ENCODE measurements at regions not wholly inside any gene's neighbourhood (a gene's known extent, or its start where the extent isn't known, plus 50 kb on each side); places are given as distances from the start of the nearest gene placed in this dataset.

DNA sequence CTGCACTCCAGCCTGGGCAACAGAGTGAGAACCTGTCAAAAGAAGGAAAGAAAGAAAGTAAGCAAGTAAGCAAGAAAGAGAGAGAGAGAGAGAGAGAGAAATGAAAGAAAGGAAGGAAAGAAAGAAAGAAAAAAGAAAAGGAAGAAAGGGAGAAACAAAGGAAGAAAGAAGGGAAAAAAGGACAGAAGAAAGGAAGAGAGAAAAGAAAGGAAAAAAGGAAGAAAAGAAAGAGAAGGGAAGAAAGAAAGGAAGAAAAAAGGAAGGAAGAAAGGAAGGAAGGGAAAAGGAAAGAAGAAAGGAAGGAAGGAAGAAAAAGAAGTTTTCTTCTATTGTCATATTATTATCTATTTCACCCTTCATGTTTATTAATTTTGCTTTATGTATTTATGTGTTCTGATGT is 251.1 kb upstream of the CD180 start:
- DNase-seq, result no peak
- H3K4me2 ChIP-seq, result no peak overlapping the region
- H3K9me3 ChIP-seq (ENCODE audit: insufficient read depth, low read depth), result no peaks in the 10 kb centered on the region
- H3K36me3 ChIP-seq (ENCODE audit: low read depth), result no peaks in the 10 kb centered on the region
- no peaks in the 10 kb centered on the region for H3K79me2 ChIP-seq (ENCODE audit: low read depth)
- intact Hi-C loops (cut with micrococcal nuclease; ENCODE audit: unreplicated experiment), result no loop called here
- no peaks in the 10 kb centered on the region for H3K4me1 ChIP-seq (replicated peaks; ENCODE audit: insufficient read depth)
- no peak overlapping the region for H3K27ac ChIP-seq
- no peak overlapping the region for H3K4me3 ChIP-seq
- ChIA-PET CTCF (no interaction called here), POLR2A (ENCODE audit: unreplicated experiment) (no interaction called here)
- no TSS peak for BruUV-seq (replicated peaks)
- peaks cover 3% of the 10 kb centered on the region; the same call in 1 of the 2 replicates for H3K9me2 ChIP-seq (ENCODE audit: insufficient read depth)
- no peaks in the 10 kb centered on the region for H3K27me3 ChIP-seq (ENCODE audit: insufficient read depth, low read depth)
- no peak overlapping the region for H2AFZ ChIP-seq
- no peak for TF ChIP-seq EZH2 (IDR thresholded peaks at IDR 0.05; ENCODE audit: low read depth)
- TF ChIP-seq, protein P1, sequence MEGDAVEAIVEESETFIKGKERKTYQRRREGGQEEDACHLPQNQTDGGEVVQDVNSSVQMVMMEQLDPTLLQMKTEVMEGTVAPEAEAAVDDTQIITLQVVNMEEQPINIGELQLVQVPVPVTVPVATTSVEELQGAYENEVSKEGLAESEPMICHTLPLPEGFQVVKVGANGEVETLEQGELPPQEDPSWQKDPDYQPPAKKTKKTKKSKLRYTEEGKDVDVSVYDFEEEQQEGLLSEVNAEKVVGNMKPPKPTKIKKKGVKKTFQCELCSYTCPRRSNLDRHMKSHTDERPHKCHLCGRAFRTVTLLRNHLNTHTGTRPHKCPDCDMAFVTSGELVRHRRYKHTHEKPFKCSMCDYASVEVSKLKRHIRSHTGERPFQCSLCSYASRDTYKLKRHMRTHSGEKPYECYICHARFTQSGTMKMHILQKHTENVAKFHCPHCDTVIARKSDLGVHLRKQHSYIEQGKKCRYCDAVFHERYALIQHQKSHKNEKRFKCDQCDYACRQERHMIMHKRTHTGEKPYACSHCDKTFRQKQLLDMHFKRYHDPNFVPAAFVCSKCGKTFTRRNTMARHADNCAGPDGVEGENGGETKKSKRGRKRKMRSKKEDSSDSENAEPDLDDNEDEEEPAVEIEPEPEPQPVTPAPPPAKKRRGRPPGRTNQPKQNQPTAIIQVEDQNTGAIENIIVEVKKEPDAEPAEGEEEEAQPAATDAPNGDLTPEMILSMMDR (conservative IDR thresholded peaks at IDR 0.05), result no peak
- H3F3A ChIP-seq (ENCODE audit: insufficient read depth, low read depth), result no peaks in the 10 kb centered on the region
- no peaks in the 10 kb centered on the region for H4K20me1 ChIP-seq (ENCODE audit: insufficient read depth)

DNA sequence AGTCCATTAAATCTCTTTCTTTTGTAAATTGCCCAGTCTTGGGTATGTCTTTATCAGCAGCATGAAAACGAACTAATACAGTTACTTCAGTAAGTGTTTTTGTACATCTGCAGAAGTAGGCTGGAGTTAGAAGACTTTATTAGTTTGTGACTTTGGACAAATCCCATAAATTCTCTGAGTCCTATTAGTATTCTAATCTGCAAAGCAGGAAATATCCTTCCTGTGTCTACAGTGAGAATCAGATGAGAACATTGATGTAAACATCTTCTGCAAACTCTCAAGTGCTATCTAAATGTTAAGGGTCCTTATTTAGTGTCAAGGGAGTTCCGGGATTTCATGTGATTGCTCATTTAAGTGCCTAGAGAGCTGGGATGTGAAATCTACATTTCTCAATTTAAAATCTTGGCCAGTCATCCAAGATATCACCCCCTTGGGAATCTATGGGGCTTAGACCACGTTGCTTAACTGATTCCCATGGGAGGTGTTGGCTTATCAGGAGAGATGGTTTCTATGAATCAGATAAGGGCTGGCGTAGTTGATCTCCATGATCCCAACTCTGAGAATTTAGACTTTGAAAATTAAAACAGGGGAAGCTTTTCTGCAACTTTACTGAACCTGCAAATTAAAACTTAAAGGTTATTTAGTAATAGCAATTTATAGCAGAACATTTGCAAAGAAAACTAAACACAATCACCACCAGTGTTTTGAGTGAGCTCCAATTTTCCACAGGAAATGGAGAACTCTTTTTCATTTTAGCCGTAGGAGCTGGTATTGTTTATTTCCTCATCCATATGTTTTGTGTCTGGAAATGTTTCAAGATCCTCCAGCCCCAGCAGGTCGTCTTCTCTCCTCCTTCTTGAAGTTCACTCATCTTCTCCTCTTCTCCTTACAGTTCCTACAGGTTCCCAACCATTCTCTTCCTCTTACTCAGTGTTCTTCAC is 241.6 kb upstream of the CD180 start:
- Histone ChIP-seq H3K27ac (no peak overlapping the region), H3K9me3 (ENCODE audit: insufficient read depth, low read depth) (no peaks in the 10 kb centered on the region), H4K20me1 (ENCODE audit: insufficient read depth) (no peaks in the 10 kb centered on the region), H3K27me3 (ENCODE audit: insufficient read depth, low read depth) (no peaks in the 10 kb centered on the region), H3K9me2 (ENCODE audit: insufficient read depth) (0 out of 2 replicates have a peak, but pooled peaks cover 6% of the 10 kb centered on the region), H3K79me2 (ENCODE audit: low read depth) (no peaks in the 10 kb centered on the region), H3K36me3 (ENCODE audit: low read depth) (no peaks in the 10 kb centered on the region), H3F3A (ENCODE audit: insufficient read depth, low read depth) (no peaks in the 10 kb centered on the region), H3K4me1 (replicated peaks; ENCODE audit: insufficient read depth) (no peaks in the 10 kb centered on the region), H3K4me2 (no peak overlapping the region), H3K4me3 (no peak overlapping the region), H2AFZ (no peak overlapping the region)
- BruUV-seq (replicated peaks), result no TSS peak
- intact Hi-C loops (cut with micrococcal nuclease; ENCODE audit: unreplicated experiment), result no loop called here
- TF ChIP-seq, protein P1 (conservative IDR thresholded peaks at IDR 0.05), result no peak
- TF ChIP-seq EZH2 (IDR thresholded peaks at IDR 0.05; ENCODE audit: low read depth), result no peak
- no peak for DNase-seq
- ChIA-PET CTCF (interaction anchor here (0.6 kb wide), 1 partner anchor 1265 kb away, joined by 3 read pairs; no protein-coding TSS in a partner anchor), POLR2A (ENCODE audit: unreplicated experiment) (no interaction called here)

DNA sequence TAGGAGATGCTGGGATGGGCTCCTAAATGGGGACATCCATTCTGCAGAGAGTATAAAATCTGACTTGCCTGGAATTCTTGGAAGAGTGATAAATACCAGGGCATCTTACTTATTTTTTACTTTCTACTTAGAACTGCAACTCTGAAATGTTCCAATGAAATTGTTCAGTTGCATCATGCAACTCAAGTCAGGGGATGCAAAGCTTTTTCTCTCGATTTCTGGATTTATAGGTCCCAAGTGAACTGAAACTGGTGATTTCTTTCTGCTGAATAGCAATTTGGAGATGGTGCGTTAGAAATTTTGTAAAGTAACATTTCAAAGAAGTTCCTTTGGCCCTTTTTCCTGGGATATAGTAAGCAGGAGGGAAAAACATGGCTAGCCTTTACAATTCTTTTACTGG is 238.4 kb upstream of the CD180 start:
- ChIA-PET CTCF (no interaction called here), POLR2A (ENCODE audit: unreplicated experiment) (no interaction called here)
- Histone ChIP-seq H3K4me1 (replicated peaks; ENCODE audit: insufficient read depth) (no peaks in the 10 kb centered on the region), H3K4me2 (no peak overlapping the region), H3K36me3 (ENCODE audit: low read depth) (no peaks in the 10 kb centered on the region), H3K79me2 (ENCODE audit: low read depth) (no peaks in the 10 kb centered on the region), H4K20me1 (ENCODE audit: insufficient read depth) (no peaks in the 10 kb centered on the region), H3K27me3 (ENCODE audit: insufficient read depth, low read depth) (no peaks in the 10 kb centered on the region), H3F3A (ENCODE audit: insufficient read depth, low read depth) (no peaks in the 10 kb centered on the region), H3K4me3 (no peak overlapping the region), H3K27ac (no peak overlapping the region), H3K9me3 (ENCODE audit: insufficient read depth, low read depth) (no peaks in the 10 kb centered on the region), H3K9me2 (ENCODE audit: insufficient read depth) (no peaks in the 10 kb centered on the region), H2AFZ (no peak overlapping the region)
- TF ChIP-seq EZH2 (IDR thresholded peaks at IDR 0.05; ENCODE audit: low read depth), result no peak
- TF ChIP-seq, protein P1 (conservative IDR thresholded peaks at IDR 0.05), result no peak
- intact Hi-C loops (cut with micrococcal nuclease; ENCODE audit: unreplicated experiment), result no loop called here
- BruUV-seq (replicated peaks), result no TSS peak
- DNase-seq, result no peak
